ENCODE measurements at regions not wholly inside any gene's neighbourhood (a gene's known extent, or its start where the extent isn't known, plus 50 kb on each side); places are given as distances from the start of the nearest gene placed in this dataset.
"Not testable (repeated sequence)": the region's sequence is repeated elsewhere in the genome, so short reads cannot be mapped to it uniquely, and the experiment has no call there.

DNA sequence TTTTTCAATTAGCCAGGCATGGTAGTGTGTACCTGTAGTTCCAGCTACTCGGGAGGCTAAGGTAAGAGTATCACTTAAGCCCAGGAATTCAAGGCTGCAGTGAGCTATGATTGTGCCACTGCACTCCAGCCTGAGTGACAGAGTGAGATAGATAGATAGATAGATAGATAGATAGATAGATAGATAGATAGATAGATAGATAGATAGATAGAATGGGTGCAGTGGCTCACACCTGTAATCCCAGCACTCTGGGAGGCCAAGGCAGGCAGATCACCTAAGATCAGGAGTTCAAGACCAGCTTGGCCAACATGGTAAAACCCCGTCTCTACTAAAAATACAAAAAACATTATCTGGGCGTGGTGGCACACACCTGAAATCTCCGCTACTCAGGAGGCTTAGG lies 85.6 kb upstream of the CAB39 start:
- WGBS (ENCODE audit: insufficient coverage), result 100% methylated on average over 1 of the region's 4 CpGs
- H3K4me3 ChIP-seq (ENCODE audit: control insufficient read depth in 1 of 7, extremely low read depth in 1 of 7, insufficient read depth in 4 of 7, low read depth in 2 of 7, low read length in 6 of 7); H3K9me3 ChIP-seq (ENCODE audit: control extremely low read depth in 1 of 5, control insufficient read depth in 4 of 5, insufficient read depth in 2 of 5, low read depth in 1 of 5, low read length in 4 of 5); H3K27me3 ChIP-seq (replicated peaks in 2 of 5; ENCODE audit: control insufficient read depth in 4 of 5, insufficient read depth in 5 of 5, low read length in 4 of 5); H3K4me1 ChIP-seq (ENCODE audit: control extremely low read depth in 1 of 4, control insufficient read depth in 4 of 4, insufficient read depth in 4 of 4, low read length in 3 of 4); H3K36me3 ChIP-seq (ENCODE audit: control insufficient read depth in 4 of 4, insufficient read depth in 4 of 4, low read length in 3 of 4); H3K27ac ChIP-seq (ENCODE audit: insufficient read depth in 1 of 2, low read depth in 1 of 2, low read length in 2 of 2, poor library complexity in 1 of 2, severe bottlenecking in 2 of 2); POLR2A ChIA-PET; DNase-seq: not testable (repeated sequence)
- CTCF ChIA-PET, result interaction anchor here (1.0 to 1.1 kb wide), 2 partner anchors 14 to 175 kb away, joined by 3 to 4 read pairs; no protein-coding TSS in a partner anchor

DNA sequence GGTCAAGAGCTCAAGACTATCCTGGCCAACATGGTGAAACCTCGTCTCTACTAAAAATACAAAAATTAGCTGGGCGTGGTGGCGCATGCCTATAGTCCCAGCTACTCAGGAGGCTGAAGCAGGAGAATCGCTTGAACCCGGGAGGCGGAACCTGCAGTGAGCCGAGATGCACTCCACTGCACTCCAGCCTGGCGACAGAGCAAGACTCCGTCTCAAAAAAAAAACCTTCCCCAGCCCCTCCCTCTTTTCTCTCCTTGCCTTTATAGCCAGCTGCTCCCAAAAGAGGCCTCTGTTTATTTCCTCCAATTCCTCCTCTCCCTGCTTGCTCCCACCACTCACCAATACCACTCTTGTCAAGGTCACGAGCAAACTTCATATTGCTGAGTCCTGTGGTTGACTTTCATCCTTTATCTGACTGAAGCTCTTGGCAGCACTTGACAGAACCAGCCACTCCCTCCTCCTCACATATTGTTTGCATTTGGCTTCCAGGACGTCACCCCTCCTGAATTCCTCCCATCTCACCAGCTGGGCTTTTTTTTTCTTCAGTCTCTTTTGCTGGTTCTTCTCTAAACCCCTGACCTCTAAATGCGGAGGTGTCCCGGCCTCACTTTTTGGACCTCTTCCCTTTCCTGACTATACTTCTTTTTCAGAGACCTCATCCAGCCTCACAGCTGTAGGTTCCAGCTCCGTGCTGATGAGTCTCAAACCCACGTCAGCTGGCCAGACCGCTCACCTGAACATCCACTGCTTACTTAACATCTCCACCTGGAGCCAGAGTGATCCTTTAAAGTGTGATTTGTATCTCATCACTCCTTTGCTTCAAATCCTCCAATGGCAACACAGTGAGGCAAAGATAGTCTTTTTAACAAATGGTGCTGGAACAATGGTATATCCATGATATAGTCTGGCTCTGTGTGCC lies 84.6 kb upstream of the CAB39 start:
- ChIA-PET CTCF (no interaction called here), POLR2A (no interaction called here)
- WGBS (ENCODE audit: insufficient coverage), result 82% methylated on average over 14 of the region's 16 CpGs
- Histone ChIP-seq H3K4me3 (ENCODE audit: control insufficient read depth in 1 of 7, extremely low read depth in 1 of 7, insufficient read depth in 4 of 7, low read depth in 2 of 7, low read length in 6 of 7) (no peak overlapping the region), H3K4me1 (ENCODE audit: control extremely low read depth in 1 of 4, control insufficient read depth in 4 of 4, insufficient read depth in 4 of 4, low read length in 3 of 4) (no peaks in the 10 kb centered on the region), H3K36me3 (ENCODE audit: control insufficient read depth in 4 of 4, insufficient read depth in 4 of 4, low read length in 3 of 4) (no peaks in the 10 kb centered on the region), H3K27me3 (replicated peaks in 2 of 5; ENCODE audit: control insufficient read depth in 4 of 5, insufficient read depth in 5 of 5, low read length in 4 of 5) (no peaks in the 10 kb centered on the region), H3K9me3 (ENCODE audit: control extremely low read depth in 1 of 5, control insufficient read depth in 4 of 5, insufficient read depth in 2 of 5, low read depth in 1 of 5, low read length in 4 of 5) (no peaks in the 10 kb centered on the region), H3K27ac (ENCODE audit: insufficient read depth in 1 of 2, low read depth in 1 of 2, low read length in 2 of 2, poor library complexity in 1 of 2, severe bottlenecking in 2 of 2) (no peak overlapping the region)
- DNase-seq, result peak in 1 of 3 donors; percentile 34

DNA sequence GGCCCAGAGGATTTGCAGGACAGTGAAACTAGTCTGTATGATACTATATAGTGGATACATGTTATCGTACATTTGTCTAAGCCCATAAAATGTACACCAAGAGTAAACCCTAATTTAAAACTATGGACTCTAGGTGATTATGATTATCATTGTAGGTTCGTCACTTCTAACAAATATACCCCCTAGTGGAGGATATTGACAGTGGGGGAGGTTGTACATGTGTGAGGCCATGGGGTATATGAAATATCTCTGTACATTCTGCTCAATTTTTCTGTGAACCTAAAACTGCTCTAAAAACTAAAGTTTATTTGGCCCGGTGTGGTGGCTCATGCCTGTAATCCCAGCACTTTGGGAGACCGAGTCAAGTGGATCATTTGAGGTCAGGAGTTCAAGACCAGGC lies 81.2 kb upstream of the CAB39 start:
- DNase-seq, result no peak
- H3K4me3 ChIP-seq (ENCODE audit: control insufficient read depth in 1 of 7, extremely low read depth in 1 of 7, insufficient read depth in 4 of 7, low read depth in 2 of 7, low read length in 6 of 7), result no peak overlapping the region
- POLR2A ChIA-PET, result no interaction called here
- no peaks in the 10 kb centered on the region for H3K9me3 ChIP-seq (ENCODE audit: control extremely low read depth in 1 of 5, control insufficient read depth in 4 of 5, insufficient read depth in 2 of 5, low read depth in 1 of 5, low read length in 4 of 5)
- no peak overlapping the region for H3K27ac ChIP-seq (ENCODE audit: insufficient read depth in 1 of 2, low read depth in 1 of 2, low read length in 2 of 2, poor library complexity in 1 of 2, severe bottlenecking in 2 of 2)
- no peaks in the 10 kb centered on the region for H3K4me1 ChIP-seq (ENCODE audit: control extremely low read depth in 1 of 4, control insufficient read depth in 4 of 4, insufficient read depth in 4 of 4, low read length in 3 of 4)
- H3K27me3 ChIP-seq (replicated peaks in 2 of 5; ENCODE audit: control insufficient read depth in 4 of 5, insufficient read depth in 5 of 5, low read length in 4 of 5), result no peaks in the 10 kb centered on the region
- no peaks in the 10 kb centered on the region for H3K36me3 ChIP-seq (ENCODE audit: control insufficient read depth in 4 of 4, insufficient read depth in 4 of 4, low read length in 3 of 4)
- WGBS (ENCODE audit: insufficient coverage), result 100% methylated on average over 2 of the region's 4 CpGs
- CTCF ChIA-PET, result no interaction called here

DNA sequence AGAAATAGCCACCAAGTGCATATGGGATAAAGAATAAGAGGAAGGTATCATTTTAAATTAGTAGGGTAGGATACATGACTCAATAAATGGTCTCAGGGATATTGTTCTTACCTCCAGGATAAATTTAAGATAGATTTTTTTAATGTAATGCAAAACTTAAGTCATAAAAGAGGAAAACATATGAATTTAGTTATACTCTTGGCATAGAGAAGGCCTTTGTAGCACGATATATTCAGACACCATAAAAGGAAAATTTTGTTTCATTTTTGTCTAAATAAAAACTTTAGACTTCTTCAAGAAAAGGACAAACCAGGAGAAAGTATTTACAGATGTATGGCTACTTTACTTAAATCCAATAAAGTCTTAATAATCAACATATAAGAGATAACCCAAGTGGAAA lies 78.5 kb upstream of the CAB39 start:
- POLR2A ChIA-PET, result no interaction called here
- Histone ChIP-seq H3K27ac (ENCODE audit: insufficient read depth in 1 of 2, low read depth in 1 of 2, low read length in 2 of 2, poor library complexity in 1 of 2, severe bottlenecking in 2 of 2) (no peak overlapping the region), H3K9me3 (ENCODE audit: control extremely low read depth in 1 of 5, control insufficient read depth in 4 of 5, insufficient read depth in 2 of 5, low read depth in 1 of 5, low read length in 4 of 5) (no peaks in the 10 kb centered on the region), H3K36me3 (ENCODE audit: control insufficient read depth in 4 of 4, insufficient read depth in 4 of 4, low read length in 3 of 4) (no peaks in the 10 kb centered on the region), H3K27me3 (replicated peaks in 2 of 5; ENCODE audit: control insufficient read depth in 4 of 5, insufficient read depth in 5 of 5, low read length in 4 of 5) (no peaks in the 10 kb centered on the region), H3K4me1 (ENCODE audit: control extremely low read depth in 1 of 4, control insufficient read depth in 4 of 4, insufficient read depth in 4 of 4, low read length in 3 of 4) (no peaks in the 10 kb centered on the region), H3K4me3 (ENCODE audit: control insufficient read depth in 1 of 7, extremely low read depth in 1 of 7, insufficient read depth in 4 of 7, low read depth in 2 of 7, low read length in 6 of 7) (no peak overlapping the region)
- no CpG with 5 or more reads among the region's 1 CpG for WGBS (ENCODE audit: insufficient coverage)
- CTCF ChIA-PET, result no interaction called here
- DNase-seq, result no peak

DNA sequence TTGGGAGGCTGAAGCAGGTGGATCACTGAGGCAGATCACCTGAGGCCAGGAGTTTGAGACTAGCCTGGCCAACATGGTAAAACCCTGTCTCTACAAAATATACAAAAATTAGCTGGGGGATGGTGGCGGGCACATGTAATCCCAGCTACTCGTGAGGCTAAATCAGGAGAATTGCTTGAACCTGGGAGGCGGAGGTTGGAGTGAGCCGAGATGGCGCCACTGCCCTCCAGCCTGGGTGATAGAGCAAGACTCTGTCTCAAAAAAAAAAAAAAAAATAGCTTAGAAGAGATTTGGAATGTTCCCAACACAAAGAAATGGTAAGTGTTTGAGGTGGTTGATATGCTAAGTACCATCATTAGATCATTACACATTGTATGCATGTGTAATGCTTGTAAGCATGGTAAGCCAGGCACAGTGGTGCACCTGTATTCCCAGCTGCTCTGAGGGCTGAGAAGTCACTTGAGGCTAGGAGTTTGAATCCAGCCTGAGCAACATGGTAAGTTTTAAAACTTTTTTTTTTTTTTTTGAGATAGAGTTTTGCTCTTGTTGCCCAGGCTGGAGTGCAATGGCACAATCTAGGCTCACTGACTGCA lies 77.8 kb upstream of the CAB39 start:
- H3K27me3 ChIP-seq (replicated peaks in 2 of 5; ENCODE audit: control insufficient read depth in 4 of 5, insufficient read depth in 5 of 5, low read length in 4 of 5); H3K4me3 ChIP-seq (ENCODE audit: control insufficient read depth in 1 of 7, extremely low read depth in 1 of 7, insufficient read depth in 4 of 7, low read depth in 2 of 7, low read length in 6 of 7); H3K4me1 ChIP-seq (ENCODE audit: control extremely low read depth in 1 of 4, control insufficient read depth in 4 of 4, insufficient read depth in 4 of 4, low read length in 3 of 4); H3K36me3 ChIP-seq (ENCODE audit: control insufficient read depth in 4 of 4, insufficient read depth in 4 of 4, low read length in 3 of 4); H3K9me3 ChIP-seq (ENCODE audit: control extremely low read depth in 1 of 5, control insufficient read depth in 4 of 5, insufficient read depth in 2 of 5, low read depth in 1 of 5, low read length in 4 of 5); DNase-seq; H3K27ac ChIP-seq (ENCODE audit: insufficient read depth in 1 of 2, low read depth in 1 of 2, low read length in 2 of 2, poor library complexity in 1 of 2, severe bottlenecking in 2 of 2); CTCF ChIA-PET: not testable (repeated sequence)
- POLR2A ChIA-PET, result interaction anchor here (0.6 to 0.7 kb wide), 2 partner anchors 98 to 113 kb away, joined by 3 to 4 read pairs; no protein-coding TSS in a partner anchor
- WGBS (ENCODE audit: insufficient coverage), result 89% methylated on average over 4 of the region's 5 CpGs

DNA sequence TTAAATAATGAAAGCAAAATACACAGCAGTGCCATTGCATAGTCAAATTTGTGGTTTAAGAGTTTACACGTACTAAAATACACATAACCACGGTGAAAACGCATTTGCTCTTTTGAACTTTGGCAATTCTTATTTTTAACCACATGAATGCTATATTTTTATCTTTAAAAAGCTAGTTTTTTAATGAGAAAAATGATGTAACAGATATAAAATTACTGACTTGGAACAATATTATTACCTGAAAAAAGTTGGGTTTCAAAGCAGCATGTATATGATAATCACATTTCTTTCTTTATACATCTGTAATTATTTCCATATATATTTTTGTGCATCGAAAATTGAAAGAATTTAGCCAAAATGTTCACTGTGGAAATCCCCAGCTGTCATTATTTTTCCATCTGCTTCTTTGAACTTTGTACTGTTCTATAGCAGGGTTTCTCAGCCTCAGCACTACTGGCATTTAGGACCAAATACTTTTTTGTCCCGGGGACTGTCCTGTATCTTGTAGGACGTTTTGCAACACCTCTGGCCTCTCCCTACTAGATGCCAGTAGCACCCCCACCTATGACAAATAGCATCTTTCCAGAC lies 75.9 kb upstream of the CAB39 start:
- ChIA-PET POLR2A (no interaction called here), CTCF (no interaction called here)
- H3K27me3 ChIP-seq (replicated peaks in 2 of 5; ENCODE audit: control insufficient read depth in 4 of 5, insufficient read depth in 5 of 5, low read length in 4 of 5), result no peaks in the 10 kb centered on the region
- WGBS (ENCODE audit: insufficient coverage), result 82% methylated on average over 2 of the region's 6 CpGs
- no peak overlapping the region for H3K4me3 ChIP-seq (ENCODE audit: control insufficient read depth in 1 of 7, extremely low read depth in 1 of 7, insufficient read depth in 4 of 7, low read depth in 2 of 7, low read length in 6 of 7)
- H3K27ac ChIP-seq (ENCODE audit: insufficient read depth in 1 of 2, low read depth in 1 of 2, low read length in 2 of 2, poor library complexity in 1 of 2, severe bottlenecking in 2 of 2), result no peak overlapping the region
- H3K36me3 ChIP-seq (ENCODE audit: control insufficient read depth in 4 of 4, insufficient read depth in 4 of 4, low read length in 3 of 4), result no peaks in the 10 kb centered on the region
- H3K4me1 ChIP-seq (ENCODE audit: control extremely low read depth in 1 of 4, control insufficient read depth in 4 of 4, insufficient read depth in 4 of 4, low read length in 3 of 4), result no peaks in the 10 kb centered on the region
- no peak for DNase-seq
- H3K9me3 ChIP-seq (ENCODE audit: control extremely low read depth in 1 of 5, control insufficient read depth in 4 of 5, insufficient read depth in 2 of 5, low read depth in 1 of 5, low read length in 4 of 5), result no peaks in the 10 kb centered on the region

DNA sequence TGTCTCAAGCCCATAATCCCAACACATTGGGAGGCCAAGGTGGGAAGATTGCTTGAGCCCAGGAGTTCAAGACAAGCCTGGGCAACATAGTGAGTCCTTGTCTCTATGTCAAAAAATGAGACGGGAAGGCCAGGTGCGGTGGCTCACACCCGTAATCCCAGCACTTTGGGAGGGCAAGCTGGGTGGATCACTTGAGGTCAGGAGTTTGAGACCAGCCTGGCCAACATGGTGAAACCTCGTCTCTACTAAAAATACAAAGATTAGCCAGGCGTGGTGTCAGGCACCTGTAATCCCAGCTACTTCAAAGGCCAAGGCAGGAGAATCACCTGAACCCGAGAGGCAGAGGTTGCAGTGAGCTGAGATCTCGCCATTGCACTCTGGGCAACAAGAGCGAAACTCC lies 75.2 kb upstream of the CAB39 start:
- CTCF ChIA-PET; H3K27ac ChIP-seq (ENCODE audit: insufficient read depth in 1 of 2, low read depth in 1 of 2, low read length in 2 of 2, poor library complexity in 1 of 2, severe bottlenecking in 2 of 2); H3K9me3 ChIP-seq (ENCODE audit: control extremely low read depth in 1 of 5, control insufficient read depth in 4 of 5, insufficient read depth in 2 of 5, low read depth in 1 of 5, low read length in 4 of 5); H3K27me3 ChIP-seq (replicated peaks in 2 of 5; ENCODE audit: control insufficient read depth in 4 of 5, insufficient read depth in 5 of 5, low read length in 4 of 5); H3K4me1 ChIP-seq (ENCODE audit: control extremely low read depth in 1 of 4, control insufficient read depth in 4 of 4, insufficient read depth in 4 of 4, low read length in 3 of 4); H3K4me3 ChIP-seq (ENCODE audit: control insufficient read depth in 1 of 7, extremely low read depth in 1 of 7, insufficient read depth in 4 of 7, low read depth in 2 of 7, low read length in 6 of 7); DNase-seq; POLR2A ChIA-PET; H3K36me3 ChIP-seq (ENCODE audit: control insufficient read depth in 4 of 4, insufficient read depth in 4 of 4, low read length in 3 of 4): not testable (repeated sequence)
- WGBS (ENCODE audit: insufficient coverage), result 91% methylated on average over 5 of the region's 8 CpGs

Measured in common myeloid progenitor, CD34-positive (primary cell).